NOMO-1 (cell line): ENCODE measurements at regions not wholly inside any gene's neighbourhood (a gene's known extent, or its start where the extent isn't known, plus 50 kb on each side); places are given as distances from the start of the nearest gene placed in this dataset.
"Not testable (repeated sequence)": the region's sequence is repeated elsewhere in the genome, so short reads cannot be mapped to it uniquely, and the experiment has no call there.

Experiments used
- DNase-seq, 2 experiments: peaks; one replicate each; lab custom pipeline; 2025; ENCODE audit not compliant: unreplicated experiment in 2 of 2; lab: John Stamatoyannopoulos, UW

- DNase-seq = no peak
Observed at GRCh38 chr6:90894285-90895130, 307.6 kb upstream of the MAP3K7 start.

GRCh38 chr6:90893400-90893799, 306.5 kb upstream of the MAP3K7 start:
- DNase-seq = peak; percentile 48 to 74

- no peak for DNase-seq
Observed at GRCh38 chr6:90892271-90892670, 305.4 kb upstream of the MAP3K7 start.

- no peak for DNase-seq
Observed at GRCh38 chr6:90891355-90891754, 304.5 kb upstream of the MAP3K7 start.

- DNase-seq = no peak
Observed at GRCh38 chr6:90890683-90891330, 303.9 kb upstream of the MAP3K7 start.

GRCh38 chr6:90887764-90888163, 300.9 kb upstream of the MAP3K7 start:
- no peak for DNase-seq

GRCh38 chr6:90885611-90886056, 298.8 kb upstream of the MAP3K7 start:
- no peak for DNase-seq

GRCh38 chr6:90885137-90885536, 298.3 kb upstream of the MAP3K7 start:
- not testable (repeated sequence) for DNase-seq

- no peak for DNase-seq
Observed at GRCh38 chr6:90877616-90878015, 290.7 kb upstream of the MAP3K7 start.

- DNase-seq = peak; percentile 0 to 49
Observed at GRCh38 chr6:90874931-90875330, 288.1 kb upstream of the MAP3K7 start.

GRCh38 chr6:90872981-90873380, 286.1 kb upstream of the MAP3K7 start:
- DNase-seq = no peak

- no peak for DNase-seq
Observed at GRCh38 chr6:90870561-90870960, 283.7 kb upstream of the MAP3K7 start.

- no peak for DNase-seq
Observed at GRCh38 chr6:90868656-90869055, 281.8 kb upstream of the MAP3K7 start.

GRCh38 chr6:90868256-90868655, 281.4 kb upstream of the MAP3K7 start:
- no peak for DNase-seq

- no peak for DNase-seq
Observed at GRCh38 chr6:90865513-90865912, 278.6 kb upstream of the MAP3K7 start.

- no peak for DNase-seq
Observed at GRCh38 chr6:90863043-90863442, 276.2 kb upstream of the MAP3K7 start.

GRCh38 chr6:90860822-90861601, 274.1 kb upstream of the MAP3K7 start:
- no peak for DNase-seq

GRCh38 chr6:90859612-90860011, 272.7 kb upstream of the MAP3K7 start:
- no peak for DNase-seq

- no peak for DNase-seq
Observed at GRCh38 chr6:90859056-90859455, 272.2 kb upstream of the MAP3K7 start.

- no peak for DNase-seq
Observed at GRCh38 chr6:90849686-90850085, 262.8 kb upstream of the MAP3K7 start.

GRCh38 chr6:90846824-90847223, 260.0 kb upstream of the MAP3K7 start:
- DNase-seq = no peak
